Loucy (cell line): ENCODE measurements at regions not wholly inside any gene's neighbourhood (a gene's known extent, or its start where the extent isn't known, plus 50 kb on each side); places are given as distances from the start of the nearest gene placed in this dataset.

Experiments used
- CTCF ChIP-seq: fragments of 200-600 bp; sonication (generic); conservative IDR thresholded peaks from 2 replicates; pipeline ENCODE4 v1.5.1; 2014; ENCODE audit warnings: mild to moderate bottlenecking, antibody characterized with exemption, low read length
- EZH2phosphoT487 ChIP-seq: fragments of 200-600 bp; IDR thresholded peaks from 2 replicates; pipeline ENCODE4 v1.6.1; 2018; ENCODE audit warnings: antibody characterized with exemption, mild to moderate bottlenecking, moderate library complexity, borderline replicate concordance

- TF ChIP-seq CTCF (no peak), EZH2phosphoT487 (no peak)
Measured at GRCh38 chr5:159576902-159577301, 246.6 kb upstream of the IL12B start.
